ENCODE measurements at regions not wholly inside any gene's neighbourhood (a gene's known extent, or its start where the extent isn't known, plus 50 kb on each side); places are given as distances from the start of the nearest gene placed in this dataset.

DNA sequence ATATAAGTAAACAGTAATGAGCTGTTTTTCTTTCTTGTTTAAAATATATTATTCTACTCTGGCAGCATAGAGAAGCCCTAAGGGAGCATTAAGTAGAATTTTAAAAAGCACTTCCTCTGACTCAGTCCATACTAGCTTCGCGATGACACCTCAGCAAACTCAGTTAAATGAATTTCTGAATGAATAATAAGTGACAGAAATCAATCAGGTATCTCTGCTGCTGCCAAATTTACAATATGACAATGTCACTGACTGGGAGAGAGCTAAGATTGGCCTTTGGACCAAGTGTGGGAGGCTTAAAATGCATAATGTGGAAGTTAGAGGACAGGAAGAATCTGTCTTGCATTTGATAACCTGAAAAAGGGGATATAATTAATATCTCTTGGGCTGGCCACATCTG is 296.1 kb downstream of the HHIPL2 start:
- no peaks in the 10 kb centered on the region for H3K9me3 ChIP-seq
- H3K4me1 ChIP-seq (ENCODE audit: low read depth): no peaks in the 10 kb centered on the region
- DNase-seq: no peak
- H3K36me3 ChIP-seq (ENCODE audit: low read depth): no peaks in the 10 kb centered on the region
- intact Hi-C loops (cut with DNase I, micrococcal nuclease): no loop called here
- ATAC-seq: no peak
- TF ChIP-seq, protein P1, sequence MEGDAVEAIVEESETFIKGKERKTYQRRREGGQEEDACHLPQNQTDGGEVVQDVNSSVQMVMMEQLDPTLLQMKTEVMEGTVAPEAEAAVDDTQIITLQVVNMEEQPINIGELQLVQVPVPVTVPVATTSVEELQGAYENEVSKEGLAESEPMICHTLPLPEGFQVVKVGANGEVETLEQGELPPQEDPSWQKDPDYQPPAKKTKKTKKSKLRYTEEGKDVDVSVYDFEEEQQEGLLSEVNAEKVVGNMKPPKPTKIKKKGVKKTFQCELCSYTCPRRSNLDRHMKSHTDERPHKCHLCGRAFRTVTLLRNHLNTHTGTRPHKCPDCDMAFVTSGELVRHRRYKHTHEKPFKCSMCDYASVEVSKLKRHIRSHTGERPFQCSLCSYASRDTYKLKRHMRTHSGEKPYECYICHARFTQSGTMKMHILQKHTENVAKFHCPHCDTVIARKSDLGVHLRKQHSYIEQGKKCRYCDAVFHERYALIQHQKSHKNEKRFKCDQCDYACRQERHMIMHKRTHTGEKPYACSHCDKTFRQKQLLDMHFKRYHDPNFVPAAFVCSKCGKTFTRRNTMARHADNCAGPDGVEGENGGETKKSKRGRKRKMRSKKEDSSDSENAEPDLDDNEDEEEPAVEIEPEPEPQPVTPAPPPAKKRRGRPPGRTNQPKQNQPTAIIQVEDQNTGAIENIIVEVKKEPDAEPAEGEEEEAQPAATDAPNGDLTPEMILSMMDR (IDR thresholded peaks at IDR 0.05): no peak
- no peak overlapping the region for H3K4me3 ChIP-seq

DNA sequence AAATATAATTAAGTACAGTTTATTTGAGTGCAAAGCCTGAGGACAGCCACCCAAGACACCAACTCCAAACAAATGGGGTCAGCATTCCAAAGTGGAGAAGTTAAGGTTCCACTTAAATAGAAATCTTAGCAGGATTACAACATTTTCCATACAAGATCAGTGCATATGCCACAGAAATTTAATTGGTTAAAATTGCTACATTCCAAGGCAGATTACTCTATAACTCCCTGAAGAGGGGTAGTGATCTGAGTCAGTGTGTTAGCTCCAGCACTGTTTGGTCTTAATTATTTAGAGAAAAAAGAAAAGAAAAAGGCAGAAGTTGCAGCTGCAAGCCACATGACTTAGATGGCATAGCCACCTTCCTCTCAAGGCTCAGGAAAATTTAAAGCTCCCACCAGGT is 297.5 kb downstream of the HHIPL2 start:
- Histone ChIP-seq H3K4me1 (ENCODE audit: low read depth) (no peaks in the 10 kb centered on the region), H3K9me3 (no peaks in the 10 kb centered on the region), H3K4me3 (no peak overlapping the region), H3K36me3 (ENCODE audit: low read depth) (no peaks in the 10 kb centered on the region)
- intact Hi-C loops (cut with DNase I, micrococcal nuclease): no loop called here
- no peak for ATAC-seq
- TF ChIP-seq, protein P1 (IDR thresholded peaks at IDR 0.05): no peak
- no peak for DNase-seq

DNA sequence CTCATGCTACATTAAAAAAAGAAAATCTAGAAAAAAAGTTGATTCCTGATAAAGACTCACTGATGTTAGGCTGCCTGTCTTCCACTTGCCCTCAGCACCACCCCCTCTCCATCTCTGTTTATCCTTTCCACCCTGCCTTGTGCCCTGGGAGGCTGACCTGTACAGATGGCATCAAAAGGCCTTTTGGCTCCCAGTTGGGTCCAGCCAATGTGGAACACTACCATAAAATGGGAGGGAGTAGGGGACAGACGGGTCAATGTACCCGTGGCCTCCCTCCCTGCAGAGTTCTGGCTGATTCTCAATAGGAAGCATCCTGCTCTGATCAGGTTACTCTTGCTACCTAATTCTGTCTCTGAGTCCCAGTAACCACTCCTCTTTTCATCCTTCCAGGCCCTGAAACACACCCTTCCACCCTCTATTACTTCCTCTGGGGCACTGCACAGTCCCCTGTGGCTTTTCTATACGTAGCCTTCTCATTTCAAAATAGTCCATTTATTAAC is 300.0 kb downstream of the HHIPL2 start:
- H3K36me3 ChIP-seq (ENCODE audit: low read depth): no peaks in the 10 kb centered on the region
- no peaks in the 10 kb centered on the region for H3K9me3 ChIP-seq
- TF ChIP-seq, protein P1 (IDR thresholded peaks at IDR 0.05): no peak
- no peak for DNase-seq
- ATAC-seq: no peak
- no peaks in the 10 kb centered on the region for H3K4me1 ChIP-seq (ENCODE audit: low read depth)
- H3K4me3 ChIP-seq: no peak overlapping the region
- intact Hi-C loops (cut with DNase I, micrococcal nuclease): no loop called here

DNA sequence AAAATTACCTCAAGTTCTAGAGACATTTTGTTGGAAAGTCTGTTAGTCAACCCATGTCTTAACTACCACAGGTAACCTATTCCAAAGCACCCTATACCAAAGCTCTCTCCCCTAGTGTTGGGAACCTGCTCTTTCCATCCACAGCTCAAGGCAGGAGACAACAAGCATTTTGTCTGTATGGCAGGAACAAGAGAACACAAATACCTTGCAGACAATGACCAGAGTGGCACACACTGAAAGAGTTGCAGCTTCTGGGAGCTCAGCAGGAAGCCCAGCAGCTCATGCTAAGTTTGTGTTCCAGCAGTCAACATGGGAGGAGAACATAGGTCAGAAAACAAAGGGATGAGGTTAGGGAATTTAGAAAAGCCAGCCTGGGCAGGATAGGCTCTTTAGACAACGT is 300.8 kb downstream of the HHIPL2 start:
- intact Hi-C loops (cut with DNase I, micrococcal nuclease): no loop called here

DNA sequence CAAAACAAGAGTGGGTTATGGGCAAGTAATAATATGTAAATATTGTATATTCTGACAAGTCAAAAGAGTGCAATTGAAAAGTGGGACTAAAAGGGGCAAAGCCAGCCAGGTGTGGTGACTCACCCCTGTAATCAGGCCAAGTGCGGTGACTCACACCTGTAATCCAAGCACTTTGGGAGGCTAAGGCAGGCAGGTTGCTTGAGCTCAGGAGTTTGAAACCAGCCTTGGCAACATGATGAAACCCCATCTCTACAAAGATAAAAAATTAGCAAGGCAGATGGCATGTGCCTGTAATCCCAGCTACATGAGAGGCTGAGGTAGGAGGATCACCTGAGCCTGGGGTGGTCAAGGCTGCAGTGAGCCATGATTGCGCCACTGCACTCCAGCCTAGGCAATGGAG is 304.0 kb downstream of the HHIPL2 start:
- no peak for ATAC-seq
- intact Hi-C loops (cut with DNase I, micrococcal nuclease): no loop called here

More for the DNA sequence above, 300.8 kb downstream of the HHIPL2 start:
- H3K36me3 ChIP-seq (ENCODE audit: low read depth): no peaks in the 10 kb centered on the region
- TF ChIP-seq, protein P1 (IDR thresholded peaks at IDR 0.05): no peak
- H3K9me3 ChIP-seq: no peaks in the 10 kb centered on the region
- DNase-seq: no peak
- no peak for ATAC-seq
- no peaks in the 10 kb centered on the region for H3K4me1 ChIP-seq (ENCODE audit: low read depth)
- no peak overlapping the region for H3K4me3 ChIP-seq

More for the DNA sequence above, 304.0 kb downstream of the HHIPL2 start:
- H3K4me3 ChIP-seq: no peak overlapping the region
- H3K4me1 ChIP-seq (ENCODE audit: low read depth): no peaks in the 10 kb centered on the region
- H3K9me3 ChIP-seq: no peaks in the 10 kb centered on the region
- DNase-seq: no peak
- no peaks in the 10 kb centered on the region for H3K36me3 ChIP-seq (ENCODE audit: low read depth)
- TF ChIP-seq, protein P1 (IDR thresholded peaks at IDR 0.05): no peak

Data from mucosa of descending colon (tissue), 3 donors.